Stimulated activated naive CD4-positive, alpha-beta T cell (primary cell): ENCODE measurements at regions not wholly inside any gene's neighbourhood (a gene's known extent, or its start where the extent isn't known, plus 50 kb on each side); places are given as distances from the start of the nearest gene placed in this dataset.
"Not testable (repeated sequence)": the region's sequence is repeated elsewhere in the genome, so short reads cannot be mapped to it uniquely, and the experiment has no call there.

Experiments used
- DNase-seq, 6 experiments: peaks; one replicate each; lab custom pipeline; 2025; lab: John Stamatoyannopoulos, UW

- DNase-seq = no peak
Observed at GRCh38 chr5:17129093-17129849, 88.2 kb upstream of the BASP1 start.

- DNase-seq = not testable (repeated sequence)
Observed at GRCh38 chr5:17130302-17130701, 87.1 kb upstream of the BASP1 start.

DNA sequence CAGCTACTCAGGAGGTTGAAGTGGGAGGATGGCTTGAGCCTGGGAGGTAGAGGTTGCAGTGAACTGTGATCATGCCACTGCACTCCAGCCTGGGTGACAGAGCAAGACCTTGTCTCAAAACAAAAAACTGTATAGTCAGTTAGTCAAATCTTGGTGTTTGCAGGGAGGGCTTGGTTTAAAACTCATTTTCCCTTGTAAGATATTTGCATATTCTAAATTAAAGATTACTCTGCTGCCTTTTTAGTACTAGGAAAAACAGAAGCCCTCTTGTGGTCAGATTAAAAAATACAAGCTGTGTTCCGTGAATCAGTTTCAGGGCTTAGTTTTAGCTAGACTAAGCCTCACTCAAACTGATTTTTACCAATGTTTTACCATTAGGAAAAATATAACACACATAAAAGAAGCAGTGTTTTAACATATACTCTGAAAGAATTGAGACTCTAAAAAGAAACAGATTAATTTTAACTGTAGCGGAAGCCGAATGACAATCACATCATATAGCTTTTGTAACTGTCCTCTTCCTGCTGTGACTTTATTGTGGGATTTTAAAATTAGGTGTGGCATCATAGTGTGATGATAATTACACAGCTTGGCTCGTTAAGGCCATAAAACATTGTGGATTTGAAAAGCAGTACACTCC is 84.9 kb upstream of the BASP1 start:
- DNase-seq = peak in 1 of 6 experiments; percentile 5

DNA sequence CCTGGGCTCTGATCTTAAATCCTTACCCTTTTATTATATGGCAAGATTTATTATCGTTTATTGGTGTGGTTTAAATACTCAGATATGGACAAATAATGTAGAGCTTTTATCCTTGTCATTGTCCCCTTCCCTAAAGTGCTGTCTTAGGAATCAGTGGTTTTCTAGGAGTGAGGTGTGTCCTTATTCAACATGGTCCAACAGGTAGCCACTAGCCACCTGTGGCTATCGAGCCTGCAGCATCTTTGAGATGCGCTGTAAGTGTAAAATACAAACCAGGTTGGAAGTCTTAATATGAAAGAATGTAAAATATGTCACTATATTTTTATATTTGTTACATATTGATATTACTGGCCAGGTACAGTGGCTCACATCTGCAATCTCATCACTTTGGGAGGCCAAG is 82.4 kb upstream of the BASP1 start:
- no peak for DNase-seq

DNA sequence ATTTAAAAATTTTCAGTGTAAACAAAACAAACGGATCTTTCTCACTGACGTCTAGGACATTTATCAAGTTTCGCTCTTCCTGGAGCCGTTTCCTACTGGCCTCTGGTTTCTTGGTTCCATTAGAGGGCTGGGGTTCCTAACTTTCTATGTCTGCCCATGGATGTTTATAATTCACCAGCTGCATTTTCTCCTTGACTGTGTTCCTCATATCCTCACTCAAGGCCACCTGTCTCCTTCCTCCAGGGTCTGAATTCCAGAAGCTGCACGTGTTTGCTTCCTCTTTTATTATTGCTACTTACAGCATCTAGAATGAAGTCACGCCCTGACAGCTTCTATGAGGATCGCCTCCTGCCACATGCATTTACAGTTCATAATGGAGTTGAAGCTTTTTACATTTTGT is 74.1 kb upstream of the BASP1 start:
- no peak for DNase-seq

DNA sequence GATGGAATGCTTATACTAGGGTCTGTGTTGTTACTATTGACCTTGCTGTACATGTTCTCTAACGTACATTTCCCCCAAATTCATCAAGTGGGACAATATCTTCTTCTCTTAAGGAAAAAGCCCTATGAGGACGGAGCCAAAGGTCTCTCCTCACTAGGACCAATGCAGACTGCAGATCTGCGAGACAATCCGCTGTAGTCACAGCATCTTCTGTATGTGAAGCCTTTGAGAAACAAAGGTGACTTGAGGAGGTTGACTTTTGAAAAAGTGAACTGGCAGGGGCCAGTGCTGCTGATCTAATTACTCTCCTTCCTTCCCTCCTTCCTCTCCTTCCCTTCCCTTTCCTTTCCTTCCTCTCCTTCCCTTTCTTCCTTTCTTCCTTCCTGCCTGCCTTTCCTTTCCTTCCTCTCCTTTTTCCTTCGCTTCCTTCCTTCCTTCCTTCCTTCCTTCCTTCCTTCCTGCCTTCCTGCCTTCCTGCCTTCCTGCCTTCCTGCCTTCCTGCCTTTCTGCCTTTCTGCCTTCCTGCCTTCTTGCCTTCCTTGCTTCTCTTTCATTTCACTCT is 71.1 kb upstream of the BASP1 start:
- DNase-seq = no peak

DNA sequence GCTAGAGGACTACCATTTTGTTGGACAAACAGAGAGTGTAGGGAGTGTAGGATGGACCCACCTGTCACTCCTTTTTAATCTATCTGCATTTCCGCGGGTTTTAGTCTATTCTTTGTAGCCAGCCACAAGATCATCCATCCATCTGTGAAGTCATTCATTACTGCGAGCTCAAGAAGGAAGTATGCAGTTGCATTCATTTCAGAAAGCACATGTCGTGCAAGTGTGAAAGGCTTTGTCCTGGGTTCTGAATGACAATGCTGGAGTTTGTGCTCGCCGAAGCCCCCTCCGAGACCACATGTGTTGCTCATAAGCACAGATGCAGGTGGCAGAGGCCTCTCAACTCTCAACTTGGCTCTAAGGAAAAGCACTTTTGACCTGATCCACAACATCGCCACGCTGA is 70.3 kb upstream of the BASP1 start:
- DNase-seq = no peak

DNA sequence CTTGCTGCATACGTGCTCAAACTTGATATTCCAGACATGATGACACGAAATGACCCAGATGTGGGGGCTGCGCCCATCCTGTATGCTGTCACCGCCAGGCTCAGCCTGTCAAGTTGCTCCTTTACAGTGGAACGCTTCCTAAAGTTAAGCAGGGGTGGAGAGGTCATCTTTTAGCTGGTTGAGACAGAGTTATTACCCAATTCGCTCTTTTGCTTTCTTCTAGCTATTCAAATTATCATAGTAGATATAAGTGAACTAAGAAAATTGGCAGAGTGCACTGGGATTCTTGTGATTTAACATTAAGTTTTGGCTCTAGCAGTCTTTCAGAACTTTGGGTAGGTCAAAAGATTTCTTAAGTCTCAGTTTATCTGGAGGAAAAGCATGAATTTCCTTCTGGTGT is 69.8 kb upstream of the BASP1 start:
- no peak for DNase-seq

DNA sequence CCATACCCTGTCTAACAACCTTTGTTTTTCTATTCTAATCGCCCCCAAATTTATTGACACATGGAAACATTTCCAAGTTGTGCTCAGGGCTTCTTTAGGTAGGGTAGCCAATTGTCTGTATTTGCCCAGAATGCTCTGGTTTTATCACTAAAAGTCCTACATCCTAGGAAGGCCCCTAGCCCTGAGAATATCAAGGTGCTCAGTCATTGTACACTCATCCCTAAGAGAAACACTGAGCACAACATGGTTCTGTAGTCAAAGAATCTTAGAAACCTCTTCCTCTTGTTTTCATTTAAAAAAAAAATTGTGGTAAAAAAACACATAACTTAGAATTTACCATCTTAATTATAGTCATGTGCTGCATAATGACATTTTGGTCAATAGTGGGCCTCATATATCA is 69.0 kb upstream of the BASP1 start:
- no peak for DNase-seq

DNA sequence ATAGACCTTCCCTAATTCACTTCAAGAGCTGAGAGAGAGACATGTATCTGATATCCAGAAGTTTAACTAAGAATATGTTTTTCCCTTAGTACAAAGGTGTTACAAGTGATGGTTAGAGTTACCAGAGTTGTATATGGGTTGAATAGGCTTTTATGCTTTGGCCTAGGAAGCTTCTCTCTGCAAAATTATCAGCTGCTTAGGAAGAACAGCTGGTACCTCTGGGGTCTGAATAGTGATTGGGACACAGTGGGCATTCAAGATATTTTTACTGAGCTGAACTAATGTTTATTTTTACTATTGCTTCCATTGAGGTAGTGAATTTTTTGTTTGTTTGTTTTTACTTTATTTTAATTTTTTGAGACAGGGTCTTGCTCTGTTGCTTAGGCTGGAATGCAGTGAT is 67.6 kb upstream of the BASP1 start:
- DNase-seq = no peak

DNA sequence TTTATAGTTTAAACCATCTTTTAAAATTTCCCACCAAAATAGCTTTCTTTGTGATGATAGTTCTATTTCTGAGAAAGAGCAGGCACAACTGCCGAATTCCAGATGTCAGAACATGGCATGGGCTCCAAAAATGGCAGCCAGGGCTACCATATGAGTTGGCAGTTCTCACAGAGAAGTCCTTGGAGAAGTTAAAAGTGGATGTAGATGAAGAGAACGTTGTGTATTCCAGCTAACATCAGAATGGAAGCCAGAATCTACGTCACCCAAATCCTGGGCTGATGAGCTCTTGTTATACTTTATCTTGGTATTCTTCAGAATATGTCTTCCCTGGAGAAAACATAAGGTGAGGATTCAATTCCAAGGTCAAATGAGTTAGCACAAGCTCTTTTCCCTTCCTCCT is 66.9 kb upstream of the BASP1 start:
- no peak for DNase-seq

DNA sequence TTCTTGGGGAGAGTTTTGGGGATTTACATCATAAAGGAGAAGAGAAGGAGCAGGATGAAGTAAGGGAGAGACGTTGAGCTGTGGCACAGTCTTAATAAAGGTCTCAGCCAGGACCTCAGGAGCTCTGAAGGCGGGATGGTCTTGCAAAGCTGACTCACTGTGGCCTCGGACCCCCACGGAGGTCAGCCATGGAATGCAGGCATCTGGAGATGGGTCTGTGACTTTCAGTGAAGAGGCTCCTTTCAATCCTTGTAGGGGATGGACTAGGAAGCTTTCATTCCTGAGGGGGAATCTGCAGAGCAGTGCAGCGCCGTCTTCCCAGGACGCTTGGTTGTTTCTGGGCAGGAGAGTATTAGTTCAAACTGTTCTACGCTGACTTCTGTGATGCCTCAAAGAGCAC is 65.7 kb upstream of the BASP1 start:
- no peak for DNase-seq

GRCh38 chr5:17154211-17154996 is 63.0 kb upstream of the BASP1 start:
- DNase-seq = no peak

- DNase-seq = no peak
Observed at GRCh38 chr5:17156463-17156862, 61.0 kb upstream of the BASP1 start.

DNA sequence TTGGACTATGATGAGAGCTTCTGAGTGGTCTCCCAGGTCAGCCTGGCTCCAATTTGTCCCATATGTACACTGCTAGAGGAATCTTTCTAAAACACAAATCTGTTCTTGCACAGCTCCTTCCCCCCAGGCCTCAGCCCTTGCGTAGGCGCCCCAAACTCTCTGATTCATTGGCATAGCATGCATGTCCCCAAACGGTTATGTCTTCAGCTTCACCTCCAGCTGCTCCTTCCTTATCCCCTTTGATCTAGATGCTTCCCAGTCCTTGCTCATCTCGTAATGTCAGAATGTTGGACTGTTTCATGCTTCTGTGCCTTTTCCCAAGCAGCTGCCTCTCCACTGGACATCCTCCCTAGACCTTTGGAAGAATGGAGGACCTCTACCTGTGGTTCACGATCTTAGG is 60.1 kb upstream of the BASP1 start:
- no peak for DNase-seq

DNA sequence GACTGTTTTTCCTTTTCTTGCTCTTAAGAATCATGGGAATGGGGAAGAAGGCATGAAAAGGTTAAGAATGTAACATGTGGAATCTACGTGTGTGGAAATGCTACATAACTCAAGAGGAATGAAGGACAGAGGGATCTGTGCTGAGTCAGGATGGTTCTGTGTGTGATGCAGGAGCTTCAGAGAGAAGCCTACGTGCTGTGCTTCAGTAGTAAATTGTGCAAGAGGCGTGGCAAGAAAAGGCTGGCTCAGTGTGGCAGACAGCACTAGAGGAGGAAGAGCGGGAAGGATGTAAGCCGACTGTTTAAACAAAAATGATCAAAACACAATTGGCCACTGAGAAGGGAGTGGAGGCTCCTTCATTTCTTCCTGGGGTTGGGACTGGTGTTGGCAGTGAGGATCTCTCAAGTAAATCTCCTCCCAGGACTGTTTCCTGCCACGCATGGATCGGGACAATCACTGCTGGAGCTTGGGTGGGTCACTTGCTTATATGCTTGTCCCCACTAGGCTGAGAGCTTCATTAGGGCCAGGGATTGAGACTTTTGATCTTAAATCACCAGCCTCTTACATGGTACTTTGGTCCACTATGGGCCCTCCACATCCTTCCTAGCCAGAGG is 59.4 kb upstream of the BASP1 start:
- DNase-seq = no peak

GRCh38 chr5:17160756-17161040 is 56.7 kb upstream of the BASP1 start:
- DNase-seq = no peak

GRCh38 chr5:17161662-17162061 is 55.8 kb upstream of the BASP1 start:
- DNase-seq = no peak

- no peak for DNase-seq
Observed at GRCh38 chr5:17163221-17163620, 54.2 kb upstream of the BASP1 start.

- no peak for DNase-seq
Observed at GRCh38 chr5:17167171-17167891, 50.1 kb upstream of the BASP1 start.
